H1 (cell line): ENCODE measurements at regions not wholly inside any gene's neighbourhood (a gene's known extent, or its start where the extent isn't known, plus 50 kb on each side); places are given as distances from the start of the nearest gene placed in this dataset.

Experiments used
- EGR1 ChIP-seq: IDR thresholded peaks from 2 replicates; pipeline ENCODE4 v1.6.1; 2011; ENCODE audit warnings: low read depth, low read length, borderline replicate concordance
- GTF2F1 ChIP-seq: IDR thresholded peaks from 2 replicates; pipeline ENCODE4 v1.6.1; 2012; ENCODE audit warnings: low read depth, low read length, improper control_type of control experiment, borderline replicate concordance
- HDAC6 ChIP-seq: IDR thresholded peaks from one replicate; pipeline ENCODE4 v1.7.1; 2012; ENCODE audit warnings: low read depth, mild to moderate bottlenecking, inconsistent platforms, low read length, moderate library complexity
- JUND ChIP-seq: IDR thresholded peaks from 2 replicates; pipeline ENCODE4 v1.6.1; 2011; ENCODE audit warnings: mild to moderate bottlenecking, improper control_type of control experiment, low read length
- RBBP5 ChIP-seq: IDR thresholded peaks from 2 replicates; pipeline ENCODE4 v1.7.1; 2012; ENCODE audit warnings: low read depth, mild to moderate bottlenecking, inconsistent platforms, low read length, moderate library complexity, borderline replicate concordance
- SIX5 ChIP-seq: IDR thresholded peaks from 2 replicates; pipeline ENCODE4 v1.6.1; 2011; ENCODE audit warnings: mild to moderate bottlenecking, low read depth, low read length

- TF ChIP-seq RBBP5 (no peak), HDAC6 (no peak), GTF2F1 (no peak), SIX5 (no peak), JUND (no peak), EGR1 (no peak)
Observed at GRCh38 chr13:90880790-90881189, 466.7 kb upstream of the MIR17HG start (continued).
